Ovary (tissue), 3 donors: ENCODE measurements at regions not wholly inside any gene's neighbourhood (a gene's known extent, or its start where the extent isn't known, plus 50 kb on each side); places are given as distances from the start of the nearest gene placed in this dataset.

Experiments
- CTCF ChIP-seq, 3 donors: fragments of 450-650 bp in 2 of 3; fragments of 200-600 bp in 1 of 3; IDR thresholded peaks; one replicate each; pipeline versions ENCODE4 v1.5.1 to v1.8.0; 2016 to 2022; ENCODE audit warnings: antibody characterized with exemption in 3 of 3, mild to moderate bottlenecking in 1 of 3
- POLR2A ChIP-seq: fragments of 450-650 bp; IDR thresholded peaks from one replicate; pipeline ENCODE4 v1.6.1; 2017; ENCODE audit warnings: antibody characterized with exemption, mild to moderate bottlenecking, moderate library complexity
- donor health status: DM: no; HTN: no; CAD: no.

DNA sequence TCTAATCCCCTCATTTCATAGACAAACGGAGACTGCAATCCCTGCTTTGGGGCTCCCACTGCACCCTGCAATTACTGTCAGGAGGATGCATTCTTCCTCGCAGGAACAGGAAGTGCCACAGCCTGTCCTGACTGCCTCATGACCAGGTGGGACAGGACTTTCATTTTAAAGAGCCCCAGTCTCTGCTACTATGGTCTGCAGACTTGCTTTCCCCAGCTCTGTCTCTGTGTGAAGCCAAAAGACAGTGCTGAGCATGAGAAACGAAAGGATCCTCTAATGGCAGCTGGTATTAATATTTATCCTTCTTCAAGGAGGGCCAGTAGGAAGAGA, 60.0 kb upstream of the PNMA1 start:
- TF ChIP-seq POLR2A (no peak), CTCF (IDR thresholded peaks at IDR 0.05) (no peak)
